ENCODE measurements at regions not wholly inside any gene's neighbourhood (a gene's known extent, or its start where the extent isn't known, plus 50 kb on each side); places are given as distances from the start of the nearest gene placed in this dataset.

- DNase-seq (ENCODE audit: low read depth) = no peak
- TF ChIP-seq CTCF (IDR thresholded peaks at IDR 0.05; ENCODE audit: low read depth, low read length, missing control alignments) = no peak
- H3K4me3 ChIP-seq (ENCODE audit: low read depth, low read length) = no peak overlapping the region
Measured at GRCh38 chr3:40913641-40914040, 285.7 kb upstream of the CTNNB1 start.

DNA sequence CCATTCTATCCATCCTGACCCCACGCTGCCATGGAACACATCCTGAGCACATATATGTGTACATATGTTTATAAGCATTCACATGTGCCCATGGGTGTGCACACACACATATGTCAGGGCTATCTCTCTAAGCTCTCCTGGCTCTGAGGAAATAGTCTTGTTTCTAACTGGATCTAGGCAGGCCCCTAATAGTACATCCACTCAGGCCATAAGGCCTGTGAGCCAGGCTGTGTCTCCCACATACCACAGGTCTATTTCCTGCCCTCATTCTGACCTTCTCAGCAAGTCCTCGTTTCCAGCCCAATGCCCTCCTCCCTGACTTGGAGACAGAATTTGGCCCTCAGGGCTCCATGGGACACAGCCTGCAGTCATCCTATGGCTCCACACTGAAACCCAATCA lies 284.8 kb upstream of the CTNNB1 start:
- no peak overlapping the region for H3K4me3 ChIP-seq (ENCODE audit: low read depth, low read length)
- no peak for TF ChIP-seq CTCF (IDR thresholded peaks at IDR 0.05; ENCODE audit: low read depth, low read length, missing control alignments)
- DNase-seq (ENCODE audit: low read depth) = no peak

GRCh38 chr3:40915346-40915865 lies 283.9 kb upstream of the CTNNB1 start:
- no peak for TF ChIP-seq CTCF (IDR thresholded peaks at IDR 0.05; ENCODE audit: low read depth, low read length, missing control alignments)
- H3K4me3 ChIP-seq (ENCODE audit: low read depth, low read length) = no peak overlapping the region
- DNase-seq (ENCODE audit: low read depth) = no peak

GRCh38 chr3:40920041-40920440 lies 279.3 kb upstream of the CTNNB1 start:
- no peak for DNase-seq (ENCODE audit: low read depth)
- H3K4me3 ChIP-seq (ENCODE audit: low read depth, low read length) = no peak overlapping the region
- no peak for TF ChIP-seq CTCF (IDR thresholded peaks at IDR 0.05; ENCODE audit: low read depth, low read length, missing control alignments)

- TF ChIP-seq CTCF (IDR thresholded peaks at IDR 0.05; ENCODE audit: low read depth, low read length, missing control alignments) = no peak
- no peak for DNase-seq (ENCODE audit: low read depth)
Measured at GRCh38 chr3:40921251-40921650, 278.1 kb upstream of the CTNNB1 start.

GRCh38 chr3:40923143-40923542 lies 276.2 kb upstream of the CTNNB1 start:
- no peak for DNase-seq (ENCODE audit: low read depth)
- TF ChIP-seq CTCF (IDR thresholded peaks at IDR 0.05; ENCODE audit: low read depth, low read length, missing control alignments) = no peak
- no peak overlapping the region for H3K4me3 ChIP-seq (ENCODE audit: low read depth, low read length)

More at GRCh38 chr3:40921251-40921650, 278.1 kb upstream of the CTNNB1 start:
- no peak overlapping the region for H3K4me3 ChIP-seq (ENCODE audit: low read depth, low read length)

DNA sequence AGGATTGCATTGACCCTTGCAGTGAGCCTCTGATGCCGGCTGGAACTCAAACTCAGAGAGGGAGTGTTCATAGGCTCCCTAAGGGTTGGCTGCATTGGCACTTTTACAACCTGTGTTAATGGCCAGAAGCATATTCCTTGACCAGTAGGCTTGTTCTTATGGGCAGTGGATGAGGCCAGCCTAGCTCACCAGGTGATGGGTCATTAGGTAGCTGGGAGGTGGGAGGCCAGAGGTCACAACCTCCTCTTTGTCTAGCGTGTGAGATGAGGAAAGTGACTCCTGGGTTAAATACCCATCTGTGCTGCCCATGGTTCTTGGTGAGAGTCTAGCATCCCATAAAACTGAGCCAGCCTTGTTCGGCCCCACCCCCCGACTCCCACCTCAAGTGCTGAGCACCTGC lies 275.7 kb upstream of the CTNNB1 start:
- DNase-seq (ENCODE audit: low read depth) = no peak
- TF ChIP-seq CTCF (IDR thresholded peaks at IDR 0.05; ENCODE audit: low read depth, low read length, missing control alignments) = no peak
- no peak overlapping the region for H3K4me3 ChIP-seq (ENCODE audit: low read depth, low read length)

Data from GM12864 (cell line).